ENCODE measurements at regions not wholly inside any gene's neighbourhood (a gene's known extent, or its start where the extent isn't known, plus 50 kb on each side); places are given as distances from the start of the nearest gene placed in this dataset.

- no peak for TF ChIP-seq CTCF (IDR thresholded peaks at IDR 0.05)
- TF ChIP-seq POLR2A (IDR thresholded peaks at IDR 0.05): no peak
Observed at GRCh38 chr1:181257117-181257516, 168.6 kb downstream of the IER5 start.

Measured in thyroid gland (tissue), 4 donors.